Medulla oblongata (tissue), 1 donor: ENCODE measurements at regions not wholly inside any gene's neighbourhood (a gene's known extent, or its start where the extent isn't known, plus 50 kb on each side); places are given as distances from the start of the nearest gene placed in this dataset.
A peak's percentile ranks its signal among the peaks of the same experiment; 100 is the strongest.

ENCODE experiments used
- DNase-seq: peaks from one replicate; pipeline ENCODE4 v3.0.0-alpha.2; 2015; ENCODE audit errors: extremely low spot score

GRCh38 chr13:98632961-98633360, 56.1 kb upstream of the STK24 start:
- peak; percentile 34 for DNase-seq

GRCh38 chr13:98629055-98629454, 52.1 kb upstream of the STK24 start:
- no peak for DNase-seq
